H9 (cell line): ENCODE measurements at regions not wholly inside any gene's neighbourhood (a gene's known extent, or its start where the extent isn't known, plus 50 kb on each side); places are given as distances from the start of the nearest gene placed in this dataset.

Experiments used
- DNase-seq: peaks from one replicate; pipeline ENCODE4 v3.0.0-alpha.2; 2017
- H2AFZ ChIP-seq: one replicate; pipeline ENCODE4 v1.6.1; 2013; ENCODE audit warnings: mild to moderate bottlenecking, low read length, control low read depth, moderate library complexity
- H2AK5ac ChIP-seq: 2 replicates; pipeline ENCODE4 v1.6.1; 2013; ENCODE audit warnings: low read length, control low read depth, mixed read lengths; ENCODE audit not compliant: insufficient read length
- H2BK120ac ChIP-seq: one replicate; pipeline ENCODE4 v1.6.1; 2013; ENCODE audit warnings: low read depth, mild to moderate bottlenecking, low read length, control low read depth, inconsistent platforms; ENCODE audit not compliant: poor library complexity, severe bottlenecking
- H2BK12ac ChIP-seq: 2 replicates; pipeline ENCODE4 v1.6.1; 2013; ENCODE audit warnings: low read length, control low read depth, mixed read lengths, low read depth; ENCODE audit not compliant: insufficient read length
- H2BK15ac ChIP-seq: 2 replicates; pipeline ENCODE4 v1.6.1; 2013; ENCODE audit warnings: low read depth, low read length, control low read depth
- H2BK20ac ChIP-seq: one replicate; pipeline ENCODE4 v1.6.1; 2013; ENCODE audit warnings: low read depth, mild to moderate bottlenecking, low read length, control low read depth, inconsistent platforms; ENCODE audit not compliant: poor library complexity, severe bottlenecking
- H2BK5ac ChIP-seq: 2 replicates; pipeline ENCODE4 v1.6.1; 2013; ENCODE audit warnings: low read length, control low read depth, mixed read lengths; ENCODE audit not compliant: insufficient read length
- H3K14ac ChIP-seq: 2 replicates; pipeline ENCODE4 v1.6.1; 2013; ENCODE audit warnings: low read length, control low read depth; ENCODE audit not compliant: insufficient read depth
- H3K18ac ChIP-seq: 2 replicates; pipeline ENCODE4 v1.6.1; 2013; ENCODE audit warnings: low read depth, mild to moderate bottlenecking, mixed read lengths, low read length, control low read depth; ENCODE audit not compliant: insufficient read length
- H3K23ac ChIP-seq: 2 replicates; pipeline ENCODE4 v1.6.1; 2013; ENCODE audit warnings: low read length, control low read depth, mixed read lengths, low read depth; ENCODE audit not compliant: insufficient read length
- H3K23me2 ChIP-seq: 2 replicates; pipeline ENCODE4 v1.6.1; 2013; ENCODE audit warnings: low read depth, mild to moderate bottlenecking, mixed read lengths, low read length, control low read depth; ENCODE audit not compliant: insufficient read length, poor library complexity, severe bottlenecking
- H3K27ac ChIP-seq: 2 replicates; pipeline ENCODE4 v1.5.1; 2013; ENCODE audit warnings: low read length, control low read depth, mixed read lengths, low read depth; ENCODE audit not compliant: insufficient read length
- H3K27me3 ChIP-seq: 2 replicates; pipeline ENCODE4 v1.6.1; 2013; ENCODE audit warnings: low read length, control low read depth, inconsistent platforms; ENCODE audit not compliant: insufficient read depth
- H3K4ac ChIP-seq: 2 replicates; pipeline ENCODE4 v1.6.1; 2013; ENCODE audit warnings: low read depth, mild to moderate bottlenecking, control low read depth, inconsistent platforms, low read length, moderate library complexity
- H3K4me1 ChIP-seq: 2 replicates; pipeline ENCODE4 v1.6.1; 2013; ENCODE audit warnings: low read length, control low read depth, inconsistent platforms; ENCODE audit not compliant: insufficient read depth
- H3K4me2 ChIP-seq: 2 replicates; pipeline ENCODE4 v1.6.1; 2013; ENCODE audit warnings: low read length, control low read depth, mixed read lengths; ENCODE audit not compliant: insufficient read length, insufficient read depth
- H3K56ac ChIP-seq: 2 replicates; pipeline ENCODE4 v1.6.1; 2013; ENCODE audit warnings: low read depth, mild to moderate bottlenecking, mixed read lengths, low read length, control low read depth; ENCODE audit not compliant: insufficient read length
- H3K79me1 ChIP-seq: 2 replicates; pipeline ENCODE4 v1.6.1; 2013; ENCODE audit warnings: low read depth, mild to moderate bottlenecking, moderate library complexity, low read length, control low read depth, inconsistent platforms; ENCODE audit not compliant: insufficient read depth, poor library complexity, severe bottlenecking
- H3K79me2 ChIP-seq: 2 replicates; pipeline ENCODE4 v1.6.1; 2013; ENCODE audit warnings: low read length, control low read depth, inconsistent platforms; ENCODE audit not compliant: insufficient read depth
- H3K9ac ChIP-seq: 2 replicates; pipeline ENCODE4 v1.6.1; 2013; ENCODE audit warnings: low read length, control low read depth, mixed read lengths; ENCODE audit not compliant: insufficient read length; ENCODE audit errors: extremely low read depth
- H3K9me3 ChIP-seq: one replicate; pipeline ENCODE4 v1.6.1; 2013; ENCODE audit warnings: low read depth, low read length, inconsistent platforms; ENCODE audit not compliant: control insufficient read depth
- H3T11ph ChIP-seq: one replicate; pipeline ENCODE4 v1.6.1; 2013; ENCODE audit warnings: mild to moderate bottlenecking, low read length, control low read depth, inconsistent platforms
- H4K20me1 ChIP-seq: one replicate; pipeline ENCODE4 v1.6.1; 2013; ENCODE audit not compliant: control insufficient read depth, insufficient read length, insufficient read depth
- H4K5ac ChIP-seq: 2 replicates; pipeline ENCODE4 v1.6.1; 2013; ENCODE audit warnings: low read depth, mild to moderate bottlenecking, mixed read lengths, low read length, control low read depth; ENCODE audit not compliant: insufficient read length
- H4K8ac ChIP-seq: replicated peaks from 2 replicates; pipeline ENCODE4 v1.6.1; 2013; ENCODE audit warnings: low read length, control low read depth, mixed read lengths, low read depth; ENCODE audit not compliant: insufficient read length
- H4K91ac ChIP-seq: 2 replicates; pipeline ENCODE4 v1.6.1; 2013; ENCODE audit warnings: low read depth, mild to moderate bottlenecking, moderate library complexity, mixed read lengths, low read length, control low read depth; ENCODE audit not compliant: insufficient read length
- H3K27ac Mint-ChIP-seq, 3 experiments: 2 replicates in 2 of 3; 3 replicates in 1 of 3; pipeline ENCODE4 v1.8.0; 2020 to 2021; ENCODE audit warnings: mixed read lengths in 3 of 3, mild to moderate bottlenecking in 1 of 3, moderate library complexity in 1 of 3
- H3K27me3 Mint-ChIP-seq: 2 replicates; pipeline ENCODE4 v1.8.0; 2021; ENCODE audit warnings: low read depth, mild to moderate bottlenecking, moderate library complexity, mixed read lengths
- H3K36me3 Mint-ChIP-seq, 3 experiments: 2 replicates in 2 of 3; 3 replicates in 1 of 3; pipeline ENCODE4 v1.8.0; 2020 to 2021; ENCODE audit warnings: low read depth in 3 of 3, mixed read lengths in 3 of 3; ENCODE audit not compliant: insufficient read depth in 1 of 3
- H3K4me1 Mint-ChIP-seq, 2 experiments: 2 replicates each; pipeline ENCODE4 v1.8.0; 2020; ENCODE audit warnings: mixed read lengths in 2 of 2
- H3K4me3 Mint-ChIP-seq, 2 experiments: 2 replicates in 1 of 2; 3 replicates in 1 of 2; pipeline ENCODE4 v1.8.0; 2020 to 2021; ENCODE audit warnings: mild to moderate bottlenecking in 2 of 2, mixed read lengths in 2 of 2, moderate library complexity in 1 of 2
- H3K9me3 Mint-ChIP-seq, 2 experiments: 2 replicates in 1 of 2; 3 replicates in 1 of 2; pipeline ENCODE4 v1.8.0; 2020; ENCODE audit warnings: mild to moderate bottlenecking in 2 of 2, mixed read lengths in 2 of 2, moderate library complexity in 1 of 2
- CTCF ChIP-seq: fragments of 200-600 bp; sonication (generic); conservative IDR thresholded peaks from 3 replicates; pipeline ENCODE4 v1.8.0; 2021; ENCODE audit warnings: antibody characterized with exemption, mild to moderate bottlenecking
- WGBS: extraction: QIAGEN DNeasy Blood & Tissue Kit; methylation state at CpG from one replicate; pipeline ENCODE4 v1.1.7; 2013; ENCODE audit warnings: missing lambda C conversion rate, low lambda C conversion rate, mixed read lengths; ENCODE audit not compliant: insufficient read length; ENCODE audit errors: extremely low coverage; 5-methylcytosine and 5-hydroxymethylcytosine counted together

- no peaks in the 10 kb centered on the region for H3K79me2 ChIP-seq
- no peak overlapping the region for H3K56ac ChIP-seq
- no peak overlapping the region for H2BK15ac ChIP-seq
- no peak overlapping the region for H3K4ac ChIP-seq
- H2BK120ac ChIP-seq = no peak overlapping the region
- Mint-ChIP-seq H3K4me3 (no peak overlapping the region), H3K27ac (no peak overlapping the region), H3K27me3 (peaks cover 11% of the 10 kb centered on the region), H3K9me3 (no peaks in the 10 kb centered on the region), H3K36me3 (no peaks in the 10 kb centered on the region), H3K4me1 (no peaks in the 10 kb centered on the region)
- no peak overlapping the region for H3K4me2 ChIP-seq
- DNase-seq = no peak
- no peaks in the 10 kb centered on the region for H4K20me1 ChIP-seq
- TF ChIP-seq CTCF = no peak
- no peaks in the 10 kb centered on the region for H3K79me1 ChIP-seq
- H3K23ac ChIP-seq = no peak overlapping the region
- no peak overlapping the region for H2BK12ac ChIP-seq
- H3K27ac ChIP-seq = no peak overlapping the region
- no peak overlapping the region for H3K9ac ChIP-seq
- H3T11ph ChIP-seq = no peak overlapping the region
- H4K8ac ChIP-seq = no peak overlapping the region
- no peak overlapping the region for H2AK5ac ChIP-seq
- H4K5ac ChIP-seq = no peak overlapping the region
- no peak overlapping the region; the same call in 1 of the 2 replicates for H3K14ac ChIP-seq
- H2BK5ac ChIP-seq = no peak overlapping the region
- H3K18ac ChIP-seq = no peak overlapping the region
- no CpG with 5 or more reads among the region's 7 CpGs for WGBS
- H4K91ac ChIP-seq = no peak overlapping the region
- H2BK20ac ChIP-seq = no peak overlapping the region
- H3K4me1 ChIP-seq = no peaks in the 10 kb centered on the region
- H3K23me2 ChIP-seq = no peaks in the 10 kb centered on the region
- no peaks in the 10 kb centered on the region for H3K9me3 ChIP-seq
- no peaks in the 10 kb centered on the region for H3K27me3 ChIP-seq
- no peak overlapping the region for H2AFZ ChIP-seq
Measured at GRCh38 chr7:25543210-25543609, 314.9 kb upstream of the NPVF start.
